ENCODE measurements at regions not wholly inside any gene's neighbourhood (a gene's known extent, or its start where the extent isn't known, plus 50 kb on each side); places are given as distances from the start of the nearest gene placed in this dataset.

DNA sequence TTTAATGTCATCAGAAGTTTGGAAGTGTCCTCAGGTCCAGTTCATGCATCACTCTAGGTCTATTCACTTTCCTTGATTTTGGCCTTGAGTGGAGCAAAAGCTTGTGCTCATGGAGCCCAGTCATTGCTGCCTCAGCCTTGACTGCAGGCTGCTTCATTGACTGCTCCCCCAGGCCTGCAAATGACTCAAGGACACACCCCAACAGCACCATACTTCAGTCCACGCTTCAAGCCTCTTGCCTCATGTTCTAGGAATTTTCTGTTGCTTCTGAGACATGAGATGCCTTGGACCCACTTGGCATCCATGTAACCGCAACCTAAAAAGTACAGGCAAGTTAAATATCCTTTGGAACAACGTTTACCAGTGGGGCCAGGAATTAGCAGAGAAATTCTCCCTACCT is 193.7 kb downstream of the PIK3R1 start:
- DNase-seq: no peak

DNA sequence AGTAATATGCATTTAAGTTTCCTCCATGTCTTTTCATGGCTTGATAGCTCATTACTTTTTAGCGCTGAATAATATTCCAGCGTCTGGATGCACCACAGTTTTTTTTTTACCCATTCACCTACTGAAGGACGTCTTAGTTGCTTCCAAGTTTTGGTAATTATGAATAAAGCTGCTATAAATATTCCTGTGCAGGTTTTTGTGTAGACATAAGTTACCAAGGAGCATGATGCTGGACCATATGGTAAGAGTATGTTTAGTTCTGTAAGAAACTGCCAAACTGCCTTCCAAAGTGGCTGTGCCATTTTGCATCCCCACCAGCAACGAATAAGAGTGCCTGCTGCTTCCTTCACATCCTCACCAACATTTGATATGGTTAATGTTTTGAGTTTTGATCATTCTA is 195.6 kb downstream of the PIK3R1 start:
- no peak for DNase-seq

DNA sequence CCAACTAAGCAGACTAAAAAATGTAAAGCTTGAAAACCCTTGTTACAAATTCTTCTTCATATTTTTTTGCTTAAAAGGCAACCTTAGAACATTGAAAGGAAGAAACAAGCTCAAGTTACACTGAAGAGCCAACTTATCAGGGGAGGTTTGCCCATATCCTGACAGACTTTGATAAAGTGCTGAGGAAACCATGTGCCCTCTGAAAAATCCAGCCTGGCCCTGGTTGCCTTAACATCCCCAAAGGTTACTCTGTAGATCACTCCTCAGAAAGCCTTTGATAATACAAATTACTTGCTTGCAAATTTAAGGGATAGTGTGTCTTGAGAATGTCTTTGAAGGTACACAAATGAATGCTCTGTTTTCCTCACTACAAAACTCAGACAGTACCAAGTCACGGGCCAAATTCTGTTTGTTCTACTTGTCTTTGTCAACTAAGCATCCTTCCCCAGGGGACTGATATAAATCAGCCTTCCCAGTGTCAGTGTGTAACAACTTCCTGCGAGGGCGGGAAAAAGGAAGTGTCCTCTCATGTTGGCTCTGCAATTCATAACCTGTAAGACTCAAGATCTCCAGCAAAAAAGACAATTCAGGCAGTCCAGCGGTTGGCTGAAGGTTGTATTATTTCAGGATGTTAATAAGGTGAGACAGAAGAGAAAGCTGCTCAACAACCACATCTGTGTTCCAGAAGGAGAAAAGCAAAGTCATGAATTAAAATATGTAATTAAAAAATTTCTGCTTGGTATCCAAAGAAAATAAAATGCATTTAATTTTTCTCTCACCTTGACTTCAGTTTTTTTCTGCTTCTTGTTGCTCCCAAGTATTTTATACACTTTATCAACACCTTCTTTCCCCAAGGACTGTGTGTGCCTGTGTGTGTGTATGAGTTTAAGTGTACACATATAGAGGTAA is 199.9 kb downstream of the PIK3R1 start:
- no peak for DNase-seq

DNA sequence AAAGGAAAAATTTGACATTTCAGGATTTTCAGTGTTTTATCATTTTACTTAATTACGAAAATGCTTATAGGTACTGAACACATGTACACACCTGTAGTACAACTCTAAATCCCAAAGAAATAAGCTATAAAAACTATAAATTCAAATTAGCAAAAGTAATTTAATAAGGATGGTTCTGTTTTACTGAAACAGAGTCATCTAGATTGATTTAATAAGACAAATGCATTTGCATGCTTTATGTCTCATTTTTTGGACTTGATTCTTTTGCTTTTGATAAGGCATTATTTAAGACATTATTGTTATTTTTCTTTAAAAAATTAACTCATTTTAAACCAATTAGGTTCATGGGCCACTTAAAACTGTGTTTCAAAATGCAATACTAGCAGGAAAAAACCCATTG is 201.2 kb downstream of the PIK3R1 start:
- no peak for DNase-seq

DNA sequence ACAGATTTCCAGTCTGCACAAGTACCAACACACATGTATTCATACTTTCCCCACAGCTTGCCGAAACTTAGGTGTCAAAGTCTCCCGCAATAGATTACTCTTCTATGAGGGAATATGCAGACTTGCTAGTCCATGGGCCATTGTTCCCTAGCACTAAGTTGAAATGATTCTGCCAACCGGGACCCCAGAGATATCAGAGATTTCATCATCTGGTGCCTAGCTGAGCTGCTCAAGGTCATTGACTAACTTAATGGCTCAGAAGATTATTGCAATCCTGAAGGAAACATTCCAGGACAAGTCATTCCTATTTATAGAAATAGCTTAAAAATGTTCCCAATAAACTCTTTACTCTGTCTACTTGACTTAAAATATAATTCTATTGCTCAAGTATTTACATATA is 202.6 kb downstream of the PIK3R1 start:
- no peak for DNase-seq

DNA sequence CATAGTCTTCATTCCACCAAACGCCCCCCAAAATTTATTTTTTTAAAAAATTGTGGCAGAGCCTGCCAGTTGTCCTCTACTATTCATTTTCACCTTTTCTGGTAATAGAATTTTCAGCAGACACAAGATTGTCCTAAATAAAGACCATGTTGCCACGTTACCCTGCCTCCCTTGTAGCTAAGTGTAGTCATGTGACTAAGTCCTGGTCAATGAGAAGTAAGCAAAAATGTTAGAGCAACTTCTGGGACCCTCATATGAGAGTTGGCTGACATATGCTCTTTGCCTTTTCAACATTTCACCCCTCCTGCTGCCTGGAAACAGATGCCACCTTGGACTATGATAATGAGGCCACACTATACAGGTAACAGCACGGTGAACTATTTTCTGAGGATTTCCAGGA is 203.1 kb downstream of the PIK3R1 start:
- DNase-seq: no peak

DNA sequence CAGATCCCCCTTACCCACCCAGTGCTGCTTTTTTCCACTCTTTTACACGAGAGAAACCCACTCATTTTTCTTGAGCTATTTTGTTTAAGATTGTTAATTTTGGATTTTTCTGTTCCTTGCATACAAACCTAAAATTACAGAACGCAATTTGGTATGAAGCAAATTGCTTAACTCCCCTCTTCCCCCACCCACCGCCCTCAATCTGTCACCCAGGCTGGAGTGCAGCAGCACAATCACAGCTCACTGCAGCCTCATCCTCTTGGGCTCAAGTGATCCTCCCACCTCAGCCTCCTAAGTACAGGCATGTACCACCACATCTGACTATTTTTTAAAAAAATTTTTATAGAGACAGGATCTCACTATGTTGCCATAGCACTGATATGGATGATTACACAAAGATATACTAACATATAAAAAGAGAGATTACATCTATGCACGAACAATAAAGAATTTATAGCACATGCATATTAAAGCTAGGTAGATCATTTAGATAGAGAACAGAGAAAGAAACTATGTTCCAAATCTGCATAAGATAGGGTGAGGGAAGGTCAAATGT is 203.6 kb downstream of the PIK3R1 start:
- DNase-seq: no peak

DNA sequence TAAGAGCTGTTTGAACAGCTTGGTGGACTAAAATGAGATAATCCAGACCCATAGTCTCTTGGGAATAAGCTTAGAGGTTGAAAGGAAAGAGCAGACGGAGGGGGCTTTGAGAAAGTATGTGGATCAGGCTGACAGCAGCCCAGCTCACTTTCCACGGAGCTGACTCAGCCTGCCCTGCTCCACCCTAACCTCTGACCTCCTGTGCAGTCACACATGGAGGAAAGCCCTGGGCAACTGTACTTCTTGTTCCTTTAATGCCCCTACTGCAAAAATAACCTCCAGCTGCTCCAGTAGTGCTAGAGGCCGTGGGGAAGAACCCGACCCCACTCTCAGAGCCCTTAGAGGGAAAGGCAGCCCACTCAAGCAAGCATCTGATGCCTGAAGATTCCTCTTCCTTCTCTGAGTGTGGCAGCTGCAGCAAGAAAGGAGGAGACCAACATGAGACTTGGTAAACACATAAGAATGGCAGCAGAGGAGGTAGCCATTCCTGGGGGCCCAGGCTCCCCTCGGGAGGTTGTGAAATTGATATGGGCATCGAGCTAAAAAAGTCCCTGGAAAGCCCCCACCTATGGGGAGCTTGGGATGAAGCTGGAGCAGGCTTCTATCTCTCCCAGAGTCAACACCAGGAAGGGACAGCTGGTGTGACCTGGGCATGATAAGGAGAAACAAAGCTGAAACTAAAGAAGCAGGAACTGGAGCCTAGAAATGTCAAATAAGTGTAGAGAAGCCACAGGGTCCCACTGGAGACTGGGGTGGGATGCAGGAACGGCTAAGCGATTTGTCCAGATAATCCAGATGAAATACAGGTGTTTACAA is 204.3 kb downstream of the PIK3R1 start:
- DNase-seq: no peak

DNA sequence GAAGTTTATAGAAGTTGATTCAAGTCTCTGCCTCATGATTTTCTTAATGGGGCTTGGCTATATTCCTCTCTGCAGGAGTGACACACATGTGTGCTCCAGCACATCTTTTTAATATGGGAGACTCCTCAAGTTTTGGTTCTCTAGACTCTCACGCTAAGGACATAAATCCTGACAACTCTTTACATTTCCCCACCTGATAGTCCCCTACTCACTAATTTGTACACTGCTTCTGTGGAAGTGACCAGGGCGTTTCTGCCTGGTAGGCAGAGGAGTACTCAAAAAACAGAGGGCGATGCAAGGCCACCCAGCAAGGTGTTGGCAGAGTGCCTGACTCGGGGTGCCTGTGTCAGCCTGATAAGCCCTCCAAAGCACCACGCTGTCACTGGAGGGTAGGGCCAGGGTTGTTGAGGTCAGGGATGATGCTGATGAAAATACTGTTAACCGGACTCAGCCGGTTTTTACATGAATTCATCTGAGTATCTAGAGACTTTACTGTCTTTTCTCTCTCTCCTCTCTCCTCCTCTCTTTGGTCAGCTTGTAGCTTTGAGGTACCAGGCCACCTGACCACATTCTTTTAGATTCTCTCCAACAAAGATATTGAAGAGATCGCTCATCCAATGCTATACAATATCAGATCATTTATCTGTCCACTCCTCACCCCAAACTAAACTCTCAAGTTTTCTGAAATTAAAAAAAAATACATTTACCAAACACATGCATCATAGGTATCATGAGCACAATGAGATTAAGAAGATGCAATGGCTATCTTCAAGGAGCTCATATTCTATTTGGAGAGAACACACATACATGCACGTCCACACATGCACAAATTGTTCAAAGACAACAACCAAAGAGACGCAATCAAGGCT is 205.2 kb downstream of the PIK3R1 start:
- DNase-seq: no peak

DNA sequence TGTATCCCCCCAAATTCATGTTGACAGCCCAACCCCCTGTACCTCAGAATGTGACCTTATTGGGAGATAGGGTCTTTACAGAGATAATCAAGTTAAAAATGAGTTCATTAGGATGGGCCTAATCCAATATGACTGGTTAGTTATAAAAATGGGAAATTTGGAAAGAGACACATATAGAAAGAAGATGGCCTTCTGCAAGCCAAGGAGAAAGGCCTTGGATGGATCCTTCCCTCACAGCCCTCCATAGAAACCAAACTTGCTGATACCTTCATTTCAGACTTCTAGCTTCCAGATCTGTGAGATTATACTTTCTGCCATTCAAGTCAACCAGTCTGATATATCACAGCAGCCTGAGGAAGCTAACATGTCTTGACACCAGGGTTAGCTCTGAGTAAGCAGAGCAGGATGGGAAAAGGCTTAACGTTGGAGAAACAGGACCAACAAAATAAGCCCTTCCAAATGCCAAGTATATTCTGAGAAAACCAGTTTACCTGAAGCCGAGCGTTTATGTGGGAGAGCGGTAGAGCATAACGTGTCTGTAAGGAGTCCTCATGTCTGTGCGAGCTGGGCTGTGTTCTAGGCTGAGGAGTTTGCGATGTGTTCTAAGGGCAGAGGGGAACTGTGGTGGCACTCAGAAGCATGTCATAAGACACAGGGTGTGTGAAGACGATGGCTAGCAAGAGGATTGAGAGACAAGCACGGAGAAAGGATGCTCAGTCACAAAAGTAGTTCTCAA is 206.1 kb downstream of the PIK3R1 start:
- no peak for DNase-seq

DNA sequence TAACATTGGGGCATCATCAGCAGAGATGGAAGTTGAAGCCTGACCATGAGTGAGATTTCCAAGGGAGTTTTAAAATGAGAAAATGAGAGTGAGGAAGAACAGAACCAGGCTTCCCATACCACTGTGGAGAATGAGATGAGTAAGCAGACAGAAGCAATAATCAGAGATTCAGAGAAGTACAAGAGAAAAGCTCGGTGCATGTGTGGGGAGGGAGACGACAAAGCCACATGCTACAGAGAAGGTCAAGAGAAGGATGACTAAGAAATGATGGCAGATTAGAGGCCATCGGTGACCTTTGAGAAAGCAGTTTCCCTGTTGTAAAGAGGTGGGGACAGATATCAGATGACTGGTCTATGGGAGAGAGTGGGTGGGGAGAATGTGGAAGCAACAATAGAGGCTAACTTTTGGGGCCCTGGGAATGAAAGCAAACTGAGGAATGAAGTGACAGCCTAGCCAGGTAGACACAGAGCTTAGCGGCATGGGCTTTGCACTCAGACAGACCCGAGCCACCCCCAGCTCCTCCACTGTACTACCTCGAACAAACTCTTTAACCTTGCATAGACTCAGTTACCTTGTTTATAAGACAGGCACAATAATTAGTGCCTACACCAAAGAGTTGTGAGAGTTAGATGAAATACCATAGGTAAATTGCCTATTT is 207.7 kb downstream of the PIK3R1 start:
- no peak for DNase-seq

DNA sequence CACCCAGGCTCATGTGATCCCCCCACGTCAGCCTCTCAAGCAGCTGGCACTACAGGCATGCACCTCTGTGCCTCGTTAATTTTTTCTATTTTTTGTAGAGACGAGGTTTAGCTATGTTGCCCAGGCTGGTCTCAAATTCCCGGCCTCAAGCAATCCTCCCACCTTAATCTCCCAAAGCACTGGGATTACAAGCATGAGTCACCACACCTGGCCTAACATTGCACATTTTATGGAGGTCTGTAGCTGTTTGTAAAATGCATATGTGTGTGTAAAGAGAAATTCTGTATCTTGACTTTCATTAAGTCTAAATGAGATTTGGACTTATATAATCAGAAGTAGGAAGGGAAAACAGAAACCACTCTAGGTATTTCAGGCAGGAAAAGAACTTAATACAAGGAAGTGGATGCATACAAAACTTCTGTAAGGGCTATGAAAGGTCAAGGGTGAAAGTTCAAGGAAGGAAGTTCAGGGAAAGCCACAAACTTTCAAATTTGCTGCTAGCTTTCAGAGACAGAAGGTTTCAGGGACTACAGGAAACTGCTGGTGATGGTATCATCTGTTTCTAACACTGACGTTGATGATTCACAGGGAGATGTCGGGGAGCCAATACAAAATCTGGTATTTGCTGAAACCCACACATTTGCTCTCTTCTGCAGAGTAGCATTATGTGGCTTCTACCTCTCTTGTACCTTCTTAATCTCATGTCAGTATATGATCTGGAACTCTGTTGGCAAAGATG is 209.4 kb downstream of the PIK3R1 start:
- peak in 1 of 2 experiments; percentile 15 for DNase-seq

DNA sequence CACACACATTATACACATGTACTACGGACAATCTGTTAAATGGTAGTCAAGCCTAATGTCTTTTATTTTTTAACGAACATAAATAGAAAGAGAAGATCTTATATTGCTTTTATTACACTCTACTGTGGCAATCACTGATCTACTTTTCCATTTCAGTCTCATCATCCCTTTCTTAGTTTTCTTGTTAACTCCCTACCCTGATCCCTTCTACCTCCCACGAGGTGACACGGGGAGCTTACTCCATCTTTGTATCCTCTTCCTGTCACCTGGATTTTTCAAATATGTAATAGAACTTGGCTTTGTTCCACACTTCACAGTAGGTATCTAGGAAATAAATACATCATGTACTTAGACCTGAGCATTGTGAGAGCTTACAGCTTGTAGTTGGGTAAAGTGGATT is 211.0 kb downstream of the PIK3R1 start:
- DNase-seq: no peak

DNA sequence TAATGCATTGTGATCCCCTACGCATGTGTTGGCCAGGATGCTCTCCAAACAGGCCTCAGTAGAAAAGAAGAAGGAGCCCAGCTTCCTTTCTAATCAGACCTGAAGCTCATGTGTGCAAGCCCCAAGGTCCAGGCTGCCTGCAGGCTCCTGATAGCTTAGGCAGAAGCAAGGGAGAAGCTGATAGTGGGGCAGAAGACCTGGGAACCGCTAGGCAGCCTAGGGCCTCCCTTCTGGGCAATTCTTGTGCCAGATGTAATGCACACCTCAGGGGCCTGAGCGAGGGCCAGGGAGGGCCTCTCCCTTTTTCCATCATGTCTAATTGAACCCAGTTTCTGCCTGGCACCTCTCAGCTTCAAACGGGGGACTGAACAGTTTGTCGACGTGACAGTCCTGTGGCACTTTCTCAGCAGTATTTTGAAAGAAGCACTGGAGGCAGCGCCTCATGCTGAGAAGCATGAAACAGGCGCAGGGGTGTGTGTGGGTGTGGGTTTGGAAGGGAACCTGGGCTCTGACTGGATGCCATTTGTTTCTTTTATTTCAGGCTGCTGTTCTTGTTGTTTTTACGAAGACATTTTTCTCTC is 212.8 kb downstream of the PIK3R1 start:
- no peak for DNase-seq

DNA sequence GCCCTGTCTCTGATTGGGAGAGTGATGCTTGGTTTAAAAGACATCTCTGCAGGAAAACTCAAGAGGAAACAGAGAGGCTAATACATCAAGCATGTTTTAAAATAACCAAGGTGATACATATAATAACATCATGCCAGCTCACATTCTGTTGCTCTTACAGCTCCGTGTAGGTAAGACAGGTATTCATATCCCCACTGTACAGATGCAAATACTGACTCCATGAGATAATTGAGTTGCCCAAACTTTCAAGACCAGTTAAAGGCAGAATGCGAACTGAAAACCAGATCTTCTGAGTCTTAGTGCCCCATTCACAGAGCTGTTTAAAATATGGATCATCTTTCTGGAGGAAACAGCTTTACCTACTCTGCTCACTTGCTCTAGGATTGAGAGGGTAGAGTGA is 214.0 kb downstream of the PIK3R1 start:
- DNase-seq: no peak

DNA sequence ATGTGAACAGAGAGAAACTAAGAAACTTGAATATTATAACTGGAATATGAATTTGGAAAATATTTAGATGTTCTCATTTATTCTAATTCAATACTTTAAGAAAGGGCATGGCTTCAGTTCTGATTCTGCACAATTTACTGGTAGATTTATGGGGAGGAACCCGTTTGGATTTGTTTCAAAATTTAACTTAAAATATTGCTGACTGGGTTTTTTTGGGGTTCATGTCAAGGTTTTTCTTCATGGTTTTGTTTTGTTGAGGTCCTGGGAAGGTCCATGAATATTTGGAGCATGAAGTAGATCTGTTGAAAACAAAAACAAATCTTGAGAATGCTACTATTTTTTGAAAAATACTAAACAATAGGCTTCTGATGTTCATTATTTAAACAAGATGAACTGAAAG is 214.7 kb downstream of the PIK3R1 start:
- DNase-seq: no peak

DNA sequence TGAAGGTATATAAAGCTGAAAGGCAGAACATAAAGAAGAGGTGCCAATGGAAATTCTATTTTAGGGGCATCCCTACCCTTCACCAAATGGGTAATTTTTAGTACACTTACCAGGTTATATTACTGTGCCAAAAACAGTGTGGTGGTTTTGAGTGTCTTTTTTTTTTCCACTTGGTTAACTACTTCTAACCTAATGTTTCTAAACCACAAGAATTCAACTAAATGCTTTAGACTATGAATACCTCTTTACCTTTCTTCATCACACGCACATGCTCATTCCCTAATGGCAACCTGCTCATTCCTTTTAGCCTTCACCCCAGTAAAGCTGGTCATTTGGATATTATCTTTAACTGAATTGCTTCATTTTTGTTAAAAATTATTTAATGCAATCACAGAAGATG is 215.6 kb downstream of the PIK3R1 start:
- DNase-seq: no peak

DNA sequence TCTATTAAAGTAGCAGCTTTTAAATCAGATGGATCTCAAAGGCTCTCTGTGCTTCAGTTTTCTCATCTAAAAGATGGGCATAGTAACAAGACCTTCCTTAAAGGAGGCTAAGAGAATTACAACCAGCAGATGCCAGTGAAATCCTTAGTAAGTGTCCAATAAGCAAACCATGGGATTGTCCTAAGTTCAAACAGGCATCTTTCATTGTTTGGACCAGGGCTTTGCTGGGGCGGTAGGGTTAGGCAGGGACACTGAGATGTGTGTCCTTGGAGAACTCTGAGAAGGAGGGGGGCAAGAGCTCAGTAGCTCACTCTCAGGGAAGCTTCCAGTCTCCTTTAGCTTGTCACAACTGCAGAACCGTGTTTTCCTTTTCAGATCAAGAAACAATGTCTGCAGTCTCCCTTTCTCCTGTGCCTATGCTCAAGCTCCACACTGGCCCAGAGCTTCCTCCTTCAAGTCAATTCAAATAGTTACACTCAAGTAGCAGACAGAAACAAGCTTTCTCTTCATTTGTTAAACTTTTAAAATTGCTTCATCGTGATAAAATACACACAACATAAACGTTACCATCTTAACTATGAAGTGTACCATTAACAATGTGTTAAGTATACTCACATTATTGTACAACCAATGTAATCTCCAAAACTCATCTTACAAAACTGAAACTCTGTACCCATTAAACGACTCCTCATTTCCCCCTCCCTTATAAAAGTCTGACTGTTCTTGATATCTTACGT is 216.2 kb downstream of the PIK3R1 start:
- no peak for DNase-seq

DNA sequence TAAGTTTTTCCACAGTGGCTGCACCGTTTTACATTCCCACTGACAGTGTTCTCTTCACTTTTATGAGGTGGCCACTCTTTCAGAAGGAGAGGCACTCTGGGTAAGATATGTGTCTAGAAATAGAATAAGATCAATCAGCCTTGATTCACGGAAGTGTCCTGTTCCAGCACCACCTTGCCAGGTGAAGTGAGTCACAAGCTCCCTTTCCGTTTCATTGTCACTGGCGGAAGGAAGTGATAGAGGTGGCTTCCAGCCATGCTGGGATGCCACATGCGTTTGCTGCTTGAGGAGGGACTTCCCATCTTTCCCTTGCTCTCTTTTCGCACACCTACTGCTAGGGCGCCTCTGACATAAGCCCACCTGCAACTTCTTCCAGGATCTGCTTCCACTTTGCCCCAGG is 217.1 kb downstream of the PIK3R1 start:
- peak; percentile 11 to 35 for DNase-seq

DNA sequence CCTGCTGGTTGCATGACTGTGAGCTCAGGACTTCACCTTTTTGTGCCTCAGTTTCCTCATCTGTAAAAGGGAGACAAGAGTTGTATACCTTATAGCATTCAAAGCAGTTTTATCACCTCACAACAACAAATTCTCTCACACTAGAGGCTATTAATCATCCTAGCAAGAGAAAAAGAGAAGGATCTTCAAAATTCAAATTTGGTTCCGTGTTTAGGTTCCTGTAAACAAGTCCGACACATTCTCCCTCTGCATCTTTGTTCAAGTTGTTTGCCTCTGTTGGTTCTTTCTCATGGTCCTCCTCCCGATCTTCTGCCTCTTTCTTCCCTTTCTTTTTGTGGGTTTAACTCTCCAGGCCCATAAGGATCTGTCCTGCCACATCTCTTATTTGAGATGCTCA is 218.0 kb downstream of the PIK3R1 start:
- no peak for DNase-seq

All from activated CD4-positive, alpha-beta T cell treated with anti-CD3 and anti-CD28 coated beads, Interleukin-2, amount 50 U/mL, for 4 hours (primary cell).